ENCODE measurements at regions not wholly inside any gene's neighbourhood (a gene's known extent, or its start where the extent isn't known, plus 50 kb on each side); places are given as distances from the start of the nearest gene placed in this dataset.

GRCh38 chr10:25117757-25118156 lies 57.0 kb upstream of the GPR158 start:
- DNase-seq: no peak

- DNase-seq: no peak
Measured at GRCh38 chr10:25120188-25120587, 54.6 kb upstream of the GPR158 start.

All from stimulated activated CD4-positive, alpha-beta T cell treated with anti-CD3 and anti-CD28 coated beads, Interleukin-12 subunit alpha, Interleukin-12 subunit beta, amount 100 ng/mL, for 4 hours (primary cell).